Tibial nerve (tissue), 4 donors: ENCODE measurements at regions not wholly inside any gene's neighbourhood (a gene's known extent, or its start where the extent isn't known, plus 50 kb on each side); places are given as distances from the start of the nearest gene placed in this dataset.

ENCODE experiments used
- EP300 ChIP-seq, 2 donors: sonication (generic); formaldehyde crosslinking; IDR thresholded peaks; one replicate each; pipeline ENCODE4 v1.6.1; 2017; ENCODE audit warnings: antibody characterized with exemption in 2 of 2, mild to moderate bottlenecking in 1 of 2
- POLR2A ChIP-seq, 2 donors: fragments of 450-650 bp; IDR thresholded peaks; one replicate each; pipeline ENCODE4 v1.6.1; 2017; ENCODE audit warnings: antibody characterized with exemption in 2 of 2, mild to moderate bottlenecking in 2 of 2, moderate library complexity in 2 of 2
- TF ChIP-seq, protein P1 (sequence below), 5 experiments: fragments of 200-600 bp in 3 of 5; fragments of 450-650 bp in 2 of 5; sonication (generic) in 3 of 5; IDR thresholded peaks; one replicate each; pipeline ENCODE4 v1.5.1; 2016 to 2019; ENCODE audit warnings: antibody characterized with exemption in 5 of 5, mild to moderate bottlenecking in 3 of 5, moderate library complexity in 2 of 5

GRCh38 chr18:65363911-65364632, 386.7 kb upstream of the CDH7 start:
- TF ChIP-seq, protein P1, sequence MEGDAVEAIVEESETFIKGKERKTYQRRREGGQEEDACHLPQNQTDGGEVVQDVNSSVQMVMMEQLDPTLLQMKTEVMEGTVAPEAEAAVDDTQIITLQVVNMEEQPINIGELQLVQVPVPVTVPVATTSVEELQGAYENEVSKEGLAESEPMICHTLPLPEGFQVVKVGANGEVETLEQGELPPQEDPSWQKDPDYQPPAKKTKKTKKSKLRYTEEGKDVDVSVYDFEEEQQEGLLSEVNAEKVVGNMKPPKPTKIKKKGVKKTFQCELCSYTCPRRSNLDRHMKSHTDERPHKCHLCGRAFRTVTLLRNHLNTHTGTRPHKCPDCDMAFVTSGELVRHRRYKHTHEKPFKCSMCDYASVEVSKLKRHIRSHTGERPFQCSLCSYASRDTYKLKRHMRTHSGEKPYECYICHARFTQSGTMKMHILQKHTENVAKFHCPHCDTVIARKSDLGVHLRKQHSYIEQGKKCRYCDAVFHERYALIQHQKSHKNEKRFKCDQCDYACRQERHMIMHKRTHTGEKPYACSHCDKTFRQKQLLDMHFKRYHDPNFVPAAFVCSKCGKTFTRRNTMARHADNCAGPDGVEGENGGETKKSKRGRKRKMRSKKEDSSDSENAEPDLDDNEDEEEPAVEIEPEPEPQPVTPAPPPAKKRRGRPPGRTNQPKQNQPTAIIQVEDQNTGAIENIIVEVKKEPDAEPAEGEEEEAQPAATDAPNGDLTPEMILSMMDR (IDR thresholded peaks at IDR 0.05): no peak
- no peak for TF ChIP-seq POLR2A (IDR thresholded peaks at IDR 0.05)
- no peak for TF ChIP-seq EP300 (IDR thresholded peaks at IDR 0.05)
